ENCODE measurements at regions not wholly inside any gene's neighbourhood (a gene's known extent, or its start where the extent isn't known, plus 50 kb on each side); places are given as distances from the start of the nearest gene placed in this dataset.

GRCh38 chrX:120740072-120740471 lies 110.2 kb upstream of the C1GALT1C1 start:
- H3K27ac ChIP-seq (ENCODE audit: extremely low read depth, low read depth, low read length) = no peak overlapping the region
- no peak overlapping the region for H3K4me3 ChIP-seq (ENCODE audit: low read depth, low read length)
- no peaks in the 10 kb centered on the region for H3K4me1 ChIP-seq (ENCODE audit: control insufficient read depth, insufficient read depth, low read length)
- ChIA-PET POLR2A (no interaction called here), CTCF (interaction anchor here (0.6 kb wide), 1 partner anchor 116 kb away, joined by 6 read pairs; no protein-coding TSS in a partner anchor)
- no peak for TF ChIP-seq ZNF18 (tag by site-specific recombination; IDR thresholded peaks at IDR 0.05)
- TF ChIP-seq MYNN (tag by site-specific recombination; IDR thresholded peaks at IDR 0.05; ENCODE audit: borderline replicate concordance) = no peak
- TF ChIP-seq ZSCAN30 (tag by site-specific recombination; IDR thresholded peaks at IDR 0.05) = no peak
- no peak for TF ChIP-seq ZNF211 (tag by site-specific recombination; IDR thresholded peaks at IDR 0.05; ENCODE audit: low read depth)
- TF ChIP-seq ZIC2 (tag by site-specific recombination; IDR thresholded peaks at IDR 0.05) = no peak
- no peak for TF ChIP-seq INSM2 (tag by site-specific recombination; IDR thresholded peaks at IDR 0.05)
- TF ChIP-seq EGR2 (tag by site-specific recombination; IDR thresholded peaks at IDR 0.05; ENCODE audit: low read depth) = no peak
- TF ChIP-seq ZNF513 (tag by site-specific recombination; IDR thresholded peaks at IDR 0.05) = no peak
- no peak for TF ChIP-seq SP7 (tag by site-specific recombination; IDR thresholded peaks at IDR 0.05)
- no peak for TF ChIP-seq ZNF133 (tag by site-specific recombination; IDR thresholded peaks at IDR 0.05)
- no peak for TF ChIP-seq KLF1 (tag by site-specific recombination; IDR thresholded peaks at IDR 0.05)
- no peak for TF ChIP-seq ZFP37 (tag by site-specific recombination; IDR thresholded peaks at IDR 0.05)
- TF ChIP-seq ZNF449 (tag by site-specific recombination; IDR thresholded peaks at IDR 0.05) = no peak
- H3K9me3 ChIP-seq (ENCODE audit: control insufficient read depth, insufficient read depth, low read depth, low read length) = no peaks in the 10 kb centered on the region
- no peaks in the 10 kb centered on the region for H3K36me3 ChIP-seq (ENCODE audit: control insufficient read depth in 2 of 2, insufficient read depth in 1 of 2, low read length in 2 of 2)

GRCh38 chrX:120739300-120739699 lies 109.4 kb upstream of the C1GALT1C1 start:
- no peaks in the 10 kb centered on the region for H3K4me1 ChIP-seq (ENCODE audit: control insufficient read depth, insufficient read depth, low read length)
- no peaks in the 10 kb centered on the region for H3K9me3 ChIP-seq (ENCODE audit: control insufficient read depth, insufficient read depth, low read depth, low read length)
- POLR2A ChIA-PET = no interaction called here
- CTCF ChIA-PET = no interaction called here
- H3K36me3 ChIP-seq (ENCODE audit: control insufficient read depth in 2 of 2, insufficient read depth in 1 of 2, low read length in 2 of 2) = no peaks in the 10 kb centered on the region
- H3K4me3 ChIP-seq (ENCODE audit: low read depth, low read length) = no peak overlapping the region
- no peak overlapping the region for H3K27ac ChIP-seq (ENCODE audit: extremely low read depth, low read depth, low read length)
- TF ChIP-seq YY2 (tag by site-specific recombination; IDR thresholded peaks at IDR 0.05) = no peak
- no peak for TF ChIP-seq CTCF (tag by site-specific recombination; IDR thresholded peaks at IDR 0.05)
- TF ChIP-seq ZNF654 (tag by site-specific recombination; IDR thresholded peaks at IDR 0.05; ENCODE audit: low read depth) = no peak

All from HEK293 (cell line).